Hematopoietic multipotent progenitor cell treated with erythropoietin and hydrocortisone succinate and interleukin-3 and kit ligand, for 6 days (in vitro differentiated cells): ENCODE measurements at regions not wholly inside any gene's neighbourhood (a gene's known extent, or its start where the extent isn't known, plus 50 kb on each side); places are given as distances from the start of the nearest gene placed in this dataset.
"Not testable (repeated sequence)": the region's sequence is repeated elsewhere in the genome, so short reads cannot be mapped to it uniquely, and the experiment has no call there.

ENCODE experiments used
- DNase-seq: peaks from one replicate; pipeline ENCODE4 v3.0.0-alpha.2; 2015

- DNase-seq = not testable (repeated sequence)
These were observed 4092.8 kb upstream of the TPTE start for GRCh38 chr21:6428498-6429092.

- DNase-seq = not testable (repeated sequence)
These were observed 4091.5 kb upstream of the TPTE start for GRCh38 chr21:6429924-6430323.

- not testable (repeated sequence) for DNase-seq
These were observed 4088.2 kb upstream of the TPTE start for GRCh38 chr21:6433149-6433548.

- not testable (repeated sequence) for DNase-seq
These were observed 4085.2 kb upstream of the TPTE start for GRCh38 chr21:6436205-6436604.

- DNase-seq = not testable (repeated sequence)
These were observed 4084.2 kb upstream of the TPTE start for GRCh38 chr21:6436971-6437833.

GRCh38 chr21:6437834-6438187 is 4083.6 kb upstream of the TPTE start:
- not testable (repeated sequence) for DNase-seq

- DNase-seq = not testable (repeated sequence)
These were observed 4082.3 kb upstream of the TPTE start for GRCh38 chr21:6439058-6439457.

GRCh38 chr21:6454648-6455340 is 4066.6 kb upstream of the TPTE start:
- DNase-seq = not testable (repeated sequence)

- DNase-seq = not testable (repeated sequence)
These were observed 4065.2 kb upstream of the TPTE start for GRCh38 chr21:6456011-6456661.

GRCh38 chr21:6459761-6460160 is 4061.6 kb upstream of the TPTE start:
- DNase-seq = not testable (repeated sequence)

GRCh38 chr21:6461358-6461757 is 4060.0 kb upstream of the TPTE start:
- not testable (repeated sequence) for DNase-seq

- not testable (repeated sequence) for DNase-seq
These were observed 4057.0 kb upstream of the TPTE start for GRCh38 chr21:6464419-6464818.

GRCh38 chr21:6466081-6466698 is 4055.2 kb upstream of the TPTE start:
- DNase-seq = not testable (repeated sequence)

- not testable (repeated sequence) for DNase-seq
These were observed 4054.7 kb upstream of the TPTE start for GRCh38 chr21:6466707-6467106.

- DNase-seq = not testable (repeated sequence)
These were observed 4054.1 kb upstream of the TPTE start for GRCh38 chr21:6467189-6467774.

GRCh38 chr21:6467907-6468306 is 4053.5 kb upstream of the TPTE start:
- DNase-seq = not testable (repeated sequence)

GRCh38 chr21:6468331-6468860 is 4053.0 kb upstream of the TPTE start:
- not testable (repeated sequence) for DNase-seq

- not testable (repeated sequence) for DNase-seq
These were observed 4047.0 kb upstream of the TPTE start for GRCh38 chr21:6474250-6474968.

GRCh38 chr21:6481116-6481515 is 4040.3 kb upstream of the TPTE start:
- not testable (repeated sequence) for DNase-seq

GRCh38 chr21:6482616-6483015 is 4038.8 kb upstream of the TPTE start:
- not testable (repeated sequence) for DNase-seq

- not testable (repeated sequence) for DNase-seq
These were observed 4037.7 kb upstream of the TPTE start for GRCh38 chr21:6483645-6484044.
